KMS-11 (cell line): ENCODE measurements at regions not wholly inside any gene's neighbourhood (a gene's known extent, or its start where the extent isn't known, plus 50 kb on each side); places are given as distances from the start of the nearest gene placed in this dataset.

Source experiments
- H2AFZ ChIP-seq: fragments of 200-600 bp; sonication (generic); 2 replicates; pipeline ENCODE4 v1.6.1; 2016; ENCODE audit warnings: antibody characterized with exemption, mixed run types, low read depth
- H3K27ac ChIP-seq: fragments of 200-600 bp; sonication (generic); 2 replicates; pipeline ENCODE4 v1.6.1; 2016; ENCODE audit warnings: mild to moderate bottlenecking, mixed run types
- H3K27me3 ChIP-seq: fragments of 200-600 bp; sonication (generic); 2 replicates; pipeline ENCODE4 v1.6.1; 2017; ENCODE audit warnings: mild to moderate bottlenecking, low read depth, mixed run types, moderate library complexity; ENCODE audit not compliant: insufficient read depth
- H3K36me3 ChIP-seq: fragments of 200-600 bp; sonication (generic); 2 replicates; pipeline ENCODE4 v1.6.1; 2017; ENCODE audit warnings: mild to moderate bottlenecking, mixed run types; ENCODE audit not compliant: insufficient read depth
- H3K4me1 ChIP-seq: fragments of 200-600 bp; sonication (generic); 2 replicates; pipeline ENCODE4 v1.6.1; 2016; ENCODE audit warnings: mild to moderate bottlenecking, low read depth, mixed run types; ENCODE audit not compliant: poor library complexity, severe bottlenecking
- H3K4me2 ChIP-seq: fragments of 200-600 bp; sonication (generic); 2 replicates; pipeline ENCODE4 v1.7.0; 2016; ENCODE audit warnings: mild to moderate bottlenecking, mixed run types
- H3K4me3 ChIP-seq: fragments of 200-600 bp; sonication (generic); IDR thresholded peaks from 2 replicates; pipeline ENCODE4 v1.6.1; 2017; ENCODE audit warnings: low read depth, low read length, mixed read lengths; ENCODE audit not compliant: insufficient read depth
- H3K79me2 ChIP-seq: fragments of 200-600 bp; sonication (generic); 2 replicates; pipeline ENCODE4 v1.6.1; 2016; ENCODE audit warnings: low read depth, mixed run types; ENCODE audit not compliant: insufficient read depth
- H3K9ac ChIP-seq: fragments of 200-600 bp; sonication (generic); 2 replicates; pipeline ENCODE4 v1.6.1; 2016; ENCODE audit warnings: mild to moderate bottlenecking, mixed run types
- H4K20me1 ChIP-seq: fragments of 200-600 bp; sonication (generic); 2 replicates; pipeline ENCODE4 v1.6.1; 2016; ENCODE audit warnings: mild to moderate bottlenecking, mixed run types; ENCODE audit not compliant: insufficient read depth
- TF ChIP-seq, protein P1 (sequence below): fragments of 200-600 bp; sonication (generic); conservative IDR thresholded peaks from 2 replicates; pipeline ENCODE4 v1.6.1; 2017; ENCODE audit warnings: low read depth, mild to moderate bottlenecking, antibody characterized with exemption, low read length, moderate library complexity, mixed read lengths

DNA sequence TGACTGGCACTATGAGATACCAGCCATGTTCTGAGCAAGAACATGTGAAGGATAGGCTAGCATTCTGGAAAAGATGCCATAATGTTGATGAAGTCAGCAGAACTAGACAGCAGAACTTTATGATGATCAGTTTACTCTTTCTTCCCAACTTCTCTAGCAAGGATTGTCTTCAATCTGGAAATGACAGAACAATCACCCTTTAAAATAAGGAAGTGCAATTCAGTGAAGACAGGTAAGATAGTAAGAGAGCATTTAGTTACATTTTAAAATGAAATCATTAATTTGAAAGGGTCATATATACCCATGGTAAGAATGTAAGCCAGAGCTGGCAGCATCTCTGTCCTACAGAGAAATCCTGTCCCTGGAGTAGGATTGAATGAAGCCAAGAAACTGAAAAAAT, 66.0 kb upstream of the C12orf71 start:
- Histone ChIP-seq H3K4me1 (peaks cover 40% of the 10 kb centered on the region), H3K36me3 (no peaks in the 10 kb centered on the region), H3K27ac (no peak overlapping the region), H4K20me1 (no peaks in the 10 kb centered on the region), H3K4me3 (no peak overlapping the region), H3K27me3 (no peaks in the 10 kb centered on the region), H3K9ac (no peak overlapping the region), H3K79me2 (no peaks in the 10 kb centered on the region), H3K4me2 (peak overlapping the region; percentile 10; the same call in 1 of the 2 replicates), H2AFZ (no peak overlapping the region)
- TF ChIP-seq, protein P1, sequence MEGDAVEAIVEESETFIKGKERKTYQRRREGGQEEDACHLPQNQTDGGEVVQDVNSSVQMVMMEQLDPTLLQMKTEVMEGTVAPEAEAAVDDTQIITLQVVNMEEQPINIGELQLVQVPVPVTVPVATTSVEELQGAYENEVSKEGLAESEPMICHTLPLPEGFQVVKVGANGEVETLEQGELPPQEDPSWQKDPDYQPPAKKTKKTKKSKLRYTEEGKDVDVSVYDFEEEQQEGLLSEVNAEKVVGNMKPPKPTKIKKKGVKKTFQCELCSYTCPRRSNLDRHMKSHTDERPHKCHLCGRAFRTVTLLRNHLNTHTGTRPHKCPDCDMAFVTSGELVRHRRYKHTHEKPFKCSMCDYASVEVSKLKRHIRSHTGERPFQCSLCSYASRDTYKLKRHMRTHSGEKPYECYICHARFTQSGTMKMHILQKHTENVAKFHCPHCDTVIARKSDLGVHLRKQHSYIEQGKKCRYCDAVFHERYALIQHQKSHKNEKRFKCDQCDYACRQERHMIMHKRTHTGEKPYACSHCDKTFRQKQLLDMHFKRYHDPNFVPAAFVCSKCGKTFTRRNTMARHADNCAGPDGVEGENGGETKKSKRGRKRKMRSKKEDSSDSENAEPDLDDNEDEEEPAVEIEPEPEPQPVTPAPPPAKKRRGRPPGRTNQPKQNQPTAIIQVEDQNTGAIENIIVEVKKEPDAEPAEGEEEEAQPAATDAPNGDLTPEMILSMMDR: no peak

DNA sequence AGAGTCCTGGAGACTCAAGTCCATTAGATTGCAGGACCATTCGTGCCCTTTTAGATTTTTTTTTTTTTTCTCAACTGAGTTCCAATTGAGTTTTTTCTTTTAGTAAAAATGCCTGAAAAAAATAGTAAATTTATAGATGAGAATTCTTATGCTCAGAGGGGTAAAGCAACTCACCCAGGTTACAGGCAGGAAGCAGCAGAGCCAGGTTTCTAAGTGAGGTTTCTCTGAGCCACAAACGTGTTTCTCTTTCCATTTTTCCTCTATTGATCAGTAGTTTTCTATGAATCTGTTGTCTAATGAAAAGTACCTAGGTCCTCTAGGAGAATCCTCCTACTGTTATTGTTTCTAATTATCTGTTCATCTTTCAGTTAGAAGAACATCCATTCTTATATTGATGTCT, 66.4 kb upstream of the C12orf71 start:
- H3K9ac ChIP-seq: no peak overlapping the region
- H3K4me1 ChIP-seq: peaks cover 35% of the 10 kb centered on the region
- TF ChIP-seq, protein P1: no peak

DNA sequence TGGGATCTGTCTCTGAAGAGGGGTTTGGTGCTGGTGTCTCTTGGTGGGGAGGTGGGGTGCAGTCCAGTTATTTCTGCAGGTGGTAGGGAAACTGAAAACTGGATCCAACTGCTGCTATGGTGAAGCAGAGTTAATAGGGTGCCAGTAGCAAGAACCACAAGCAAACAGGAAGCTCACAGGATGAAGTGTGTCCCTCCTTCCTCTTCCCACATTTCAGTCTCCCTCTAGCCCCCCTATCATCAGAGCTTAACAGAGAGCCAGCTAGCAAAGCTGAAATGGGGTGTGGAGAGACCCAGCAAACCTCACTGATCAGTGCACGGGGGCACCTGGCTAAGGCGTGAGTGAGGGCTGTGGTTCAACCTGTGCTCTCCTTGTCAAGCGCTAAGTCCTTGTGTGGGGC, 69.1 kb upstream of the C12orf71 start:
- Histone ChIP-seq H3K9ac (no peak overlapping the region), H3K36me3 (no peaks in the 10 kb centered on the region), H4K20me1 (no peaks in the 10 kb centered on the region), H3K4me1 (peaks cover 23% of the 10 kb centered on the region), H3K27ac (no peak overlapping the region), H3K79me2 (no peaks in the 10 kb centered on the region), H3K27me3 (no peaks in the 10 kb centered on the region), H2AFZ (no peak overlapping the region), H3K4me3 (no peak overlapping the region), H3K4me2 (no peak overlapping the region)
- TF ChIP-seq, protein P1: no peak

More for the DNA sequence above, 66.4 kb upstream of the C12orf71 start:
- Histone ChIP-seq H3K27me3 (no peaks in the 10 kb centered on the region), H4K20me1 (no peaks in the 10 kb centered on the region), H3K36me3 (no peaks in the 10 kb centered on the region), H3K27ac (no peak overlapping the region; the same call in 1 of the 2 replicates), H3K4me2 (peak overlapping the region; percentile 10; the same call in 1 of the 2 replicates), H3K4me3 (no peak overlapping the region), H3K79me2 (no peaks in the 10 kb centered on the region), H2AFZ (no peak overlapping the region)

DNA sequence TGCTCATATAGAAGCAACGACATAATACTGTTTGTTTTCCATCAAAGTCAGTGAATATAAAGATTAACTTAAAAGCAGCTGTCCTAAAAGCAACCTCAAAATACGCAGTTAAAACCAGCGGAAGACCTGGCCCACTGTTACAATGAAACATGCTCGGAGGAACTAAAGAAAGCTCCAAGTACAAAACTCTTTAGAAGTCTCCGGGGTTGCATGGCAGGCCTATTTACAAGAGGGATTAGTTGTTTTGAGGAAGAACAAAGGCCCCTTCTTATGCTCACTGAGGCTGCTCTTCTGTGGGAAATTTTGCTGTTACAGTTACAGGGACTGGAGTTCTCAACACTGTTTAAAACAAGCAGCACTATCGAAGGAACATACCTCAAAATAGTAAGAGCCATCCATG, 75.9 kb upstream of the C12orf71 start:
- TF ChIP-seq, protein P1: no peak
- no peak overlapping the region for H3K4me3 ChIP-seq
- peaks cover 7% of the 10 kb centered on the region for H3K4me1 ChIP-seq
- H3K9ac ChIP-seq: no peak overlapping the region
- no peaks in the 10 kb centered on the region for H3K79me2 ChIP-seq
- no peak overlapping the region for H2AFZ ChIP-seq
- H3K27ac ChIP-seq: no peak overlapping the region
- no peaks in the 10 kb centered on the region for H3K36me3 ChIP-seq
- H3K4me2 ChIP-seq: no peak overlapping the region
- no peaks in the 10 kb centered on the region for H3K27me3 ChIP-seq
- H4K20me1 ChIP-seq: no peaks in the 10 kb centered on the region
